Kidney epithelial cell (primary cell): ENCODE measurements at regions not wholly inside any gene's neighbourhood (a gene's known extent, or its start where the extent isn't known, plus 50 kb on each side); places are given as distances from the start of the nearest gene placed in this dataset.

ENCODE experiments used
- DNase-seq: peaks from one replicate; pipeline ENCODE4 v3.0.0-alpha.2; 2010; ENCODE audit warnings: low read depth
- H3K27me3 ChIP-seq: 2 replicates; pipeline ENCODE4 v1.6.0; 2011; ENCODE audit warnings: low read length; ENCODE audit not compliant: control insufficient read depth, insufficient read depth
- H3K36me3 ChIP-seq: 2 replicates; pipeline ENCODE4 v1.5.1; 2011; ENCODE audit warnings: low read length; ENCODE audit not compliant: control insufficient read depth, insufficient read depth
- H3K4me3 ChIP-seq: 2 replicates; pipeline ENCODE4 v1.5.1; 2011; ENCODE audit warnings: low read depth, mild to moderate bottlenecking, control low read depth, low read length
- CTCF ChIP-seq: IDR thresholded peaks from 2 replicates; pipeline ENCODE4 v1.5.1; 2011; ENCODE audit warnings: mild to moderate bottlenecking, moderate library complexity, low read length, control low read depth, inconsistent platforms; ENCODE audit not compliant: insufficient read depth, poor library complexity, severe bottlenecking

DNA sequence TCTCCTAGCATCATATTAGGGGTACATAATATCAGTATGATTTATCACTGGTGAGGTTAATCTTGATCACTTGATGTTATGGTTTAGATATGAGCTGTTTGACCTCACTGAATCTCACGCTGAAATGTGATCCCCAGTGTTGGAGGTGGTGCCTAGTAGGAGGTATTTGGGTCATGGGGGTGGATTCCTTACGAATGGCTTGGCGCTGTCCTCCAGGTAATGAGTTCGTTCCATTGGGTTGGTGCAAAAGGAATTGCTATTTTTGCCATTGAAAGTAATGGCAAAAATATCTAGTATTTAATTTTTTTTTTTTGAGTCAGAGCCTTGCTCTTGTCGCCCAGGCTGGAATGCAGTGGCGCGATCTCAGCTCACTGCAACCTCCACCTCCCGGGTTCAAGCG, 326.3 kb downstream of the AASDHPPT start:
- Histone ChIP-seq H3K4me3 (no peak overlapping the region), H3K36me3 (no peaks in the 10 kb centered on the region), H3K27me3 (no peaks in the 10 kb centered on the region)
- no peak for TF ChIP-seq CTCF
- DNase-seq, result no peak

GRCh38 chr11:106409222-106409621, 331.8 kb downstream of the AASDHPPT start:
- H3K4me3 ChIP-seq, result no peak overlapping the region
- H3K27me3 ChIP-seq, result no peaks in the 10 kb centered on the region
- no peaks in the 10 kb centered on the region for H3K36me3 ChIP-seq
- DNase-seq, result no peak
- no peak for TF ChIP-seq CTCF

- Histone ChIP-seq H3K4me3 (no peak overlapping the region), H3K36me3 (no peaks in the 10 kb centered on the region), H3K27me3 (no peaks in the 10 kb centered on the region)
- no peak for DNase-seq
- TF ChIP-seq CTCF, result no peak
Observed at GRCh38 chr11:106409671-106410070, 332.2 kb downstream of the AASDHPPT start.

- Histone ChIP-seq H3K27me3 (no peaks in the 10 kb centered on the region), H3K4me3 (no peak overlapping the region), H3K36me3 (no peaks in the 10 kb centered on the region)
- DNase-seq, result no peak
- no peak for TF ChIP-seq CTCF
Observed at GRCh38 chr11:106410902-106411301, 333.4 kb downstream of the AASDHPPT start.

DNA sequence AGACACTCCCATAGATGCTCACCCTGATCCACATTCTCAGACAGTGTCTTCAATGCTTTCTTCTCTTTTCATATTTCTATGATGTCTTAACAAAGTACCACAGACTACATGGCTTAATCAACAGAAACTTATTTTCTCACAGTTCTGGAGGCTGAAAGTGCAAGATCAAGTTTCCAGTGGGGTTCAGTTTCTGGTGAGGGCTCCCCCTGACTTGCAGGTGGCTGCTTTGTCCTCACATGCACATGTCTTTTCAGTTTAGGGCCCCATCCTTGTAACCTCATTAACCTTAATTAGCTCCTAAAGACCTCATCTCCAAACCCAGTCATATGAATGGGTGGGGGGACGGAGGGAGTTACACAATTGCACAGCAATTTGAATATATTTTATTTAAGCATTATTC, 335.8 kb downstream of the AASDHPPT start:
- no peak overlapping the region for H3K4me3 ChIP-seq
- DNase-seq, result no peak
- TF ChIP-seq CTCF, result no peak
- H3K27me3 ChIP-seq, result no peaks in the 10 kb centered on the region
- no peaks in the 10 kb centered on the region for H3K36me3 ChIP-seq

GRCh38 chr11:106415510-106415909, 338.0 kb downstream of the AASDHPPT start:
- DNase-seq, result no peak
- no peak for TF ChIP-seq CTCF
- Histone ChIP-seq H3K36me3 (no peaks in the 10 kb centered on the region), H3K27me3 (no peaks in the 10 kb centered on the region), H3K4me3 (no peak overlapping the region)
